H54 (cell line): ENCODE measurements at regions not wholly inside any gene's neighbourhood (a gene's known extent, or its start where the extent isn't known, plus 50 kb on each side); places are given as distances from the start of the nearest gene placed in this dataset.
"Not testable (repeated sequence)": the region's sequence is repeated elsewhere in the genome, so short reads cannot be mapped to it uniquely, and the experiment has no call there.

ENCODE experiments used
- DNase-seq: peaks from one replicate; pipeline ENCODE4 v3.0.0; 2011; ENCODE audit warnings: low spot score, mixed read lengths; ENCODE audit not compliant: insufficient read length
- FAIRE-seq: peaks from 3 replicates; lab custom pipeline; 2011; peaks lifted over from hg19 to GRCh38; lab: Jason Lieb, UNC
- POLR2A ChIP-seq: IDR thresholded peaks from 2 replicates; pipeline ENCODE4 v1.6.1; 2011; ENCODE audit warnings: low read depth, mild to moderate bottlenecking, low read length

GRCh38 chr12:97051341-97051740 is 144.3 kb downstream of the NEDD1 start:
- no peak for TF ChIP-seq POLR2A
- no peak for DNase-seq
- no peak for FAIRE-seq

GRCh38 chr12:97061171-97061570 is 154.1 kb downstream of the NEDD1 start:
- TF ChIP-seq POLR2A = no peak
- FAIRE-seq (no peak), DNase-seq (no peak)

GRCh38 chr12:97063292-97063935 is 156.4 kb downstream of the NEDD1 start:
- FAIRE-seq (no peak), DNase-seq (no peak)

DNA sequence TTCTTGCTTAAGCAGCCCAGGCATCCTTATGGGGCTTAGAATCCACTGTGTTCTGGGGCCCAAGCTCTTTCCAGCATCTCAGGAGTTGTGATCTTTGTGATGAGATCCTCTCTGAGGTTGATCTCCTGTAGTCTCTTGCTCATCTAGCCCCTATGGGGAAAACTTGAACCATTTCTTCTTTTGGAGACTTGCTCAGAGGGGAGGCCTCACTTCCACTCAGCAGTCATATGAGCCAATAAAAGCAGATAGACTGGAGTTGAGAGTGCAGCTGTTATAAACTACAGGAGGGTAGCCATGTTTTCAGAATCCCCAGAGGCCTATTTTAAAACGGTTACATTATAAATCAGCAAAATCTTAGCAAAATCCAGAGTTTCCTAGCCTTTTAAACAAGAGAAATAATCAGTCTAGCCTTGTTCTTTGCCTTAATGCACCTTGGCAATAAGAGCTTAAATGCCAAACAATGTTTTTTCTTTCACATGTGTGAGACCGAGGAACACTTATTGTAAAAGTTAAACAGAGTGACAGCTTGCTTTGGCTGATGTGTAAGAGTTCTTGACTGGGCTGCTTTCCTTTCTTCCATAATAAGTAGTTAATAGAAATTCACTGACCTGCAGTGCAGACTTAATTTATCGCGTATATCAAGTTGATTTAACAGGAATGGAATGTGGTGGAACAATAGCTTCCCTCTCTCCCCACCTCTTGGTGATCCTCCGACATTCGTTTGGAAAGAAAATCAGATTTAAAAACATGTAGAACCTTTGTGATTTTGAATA is 168.3 kb downstream of the NEDD1 start:
- TF ChIP-seq POLR2A = no peak
- DNase-seq = no peak
- no peak for FAIRE-seq

More at GRCh38 chr12:97063292-97063935, 156.4 kb downstream of the NEDD1 start:
- no peak for TF ChIP-seq POLR2A

DNA sequence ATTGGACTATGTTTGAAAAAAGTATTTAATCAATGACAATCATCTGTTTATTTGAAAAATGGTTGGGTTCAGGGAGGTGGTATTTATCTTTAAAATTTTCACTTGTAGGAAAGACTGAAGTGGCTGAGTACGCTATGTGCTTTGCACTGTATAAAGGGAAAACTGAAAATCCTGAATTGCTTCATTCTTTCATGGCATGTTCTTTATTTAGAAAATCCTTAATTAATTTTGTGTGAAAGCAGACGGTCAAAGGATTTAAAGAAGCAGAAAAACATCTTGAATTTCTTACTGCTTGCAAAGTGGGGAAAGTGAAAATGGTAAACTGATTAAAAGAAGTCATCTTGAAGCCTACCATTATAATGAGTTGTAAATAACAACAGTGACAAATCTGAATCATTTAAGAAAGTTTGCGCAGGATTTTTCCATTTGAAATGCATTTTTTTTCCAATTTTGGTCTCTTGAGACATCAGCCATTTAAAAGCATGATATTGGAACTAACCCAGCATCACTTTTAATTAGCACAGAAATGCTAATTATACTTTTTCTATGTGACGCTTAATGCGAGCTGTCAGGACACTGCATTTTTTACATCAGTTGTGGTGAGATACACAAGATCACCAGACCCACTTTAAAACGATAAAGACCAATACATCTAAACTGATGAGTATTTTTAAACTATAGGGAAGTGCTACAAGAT is 169.0 kb downstream of the NEDD1 start:
- DNase-seq (no peak), FAIRE-seq (no peak)
- TF ChIP-seq POLR2A = no peak

- FAIRE-seq, DNase-seq: not testable (repeated sequence)
Measured at GRCh38 chr12:97076912-97077311, 169.9 kb downstream of the NEDD1 start.

DNA sequence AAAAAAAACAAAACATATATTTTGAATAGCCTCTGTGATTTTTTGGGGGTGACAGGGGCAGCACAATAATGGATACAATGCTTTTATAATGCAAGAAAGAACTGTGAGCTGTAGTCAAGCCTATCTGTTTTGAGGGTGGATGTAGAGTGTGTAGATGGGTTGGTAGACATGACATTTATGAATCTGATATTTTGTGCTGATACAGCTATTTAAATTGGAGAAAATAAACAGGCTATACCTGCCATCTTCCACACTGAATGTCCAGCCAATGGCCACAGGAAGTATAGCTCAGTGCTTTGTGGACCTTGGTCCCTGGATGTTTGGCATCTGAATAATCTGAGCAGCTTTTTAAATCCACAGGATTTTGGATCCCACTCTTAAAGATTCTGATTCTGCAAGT is 175.0 kb downstream of the NEDD1 start:
- no peak for TF ChIP-seq POLR2A
- DNase-seq (no peak), FAIRE-seq (no peak)

GRCh38 chr12:97093187-97093683 is 186.2 kb downstream of the NEDD1 start:
- no peak for TF ChIP-seq POLR2A
- FAIRE-seq (no peak), DNase-seq (no peak)

- no peak for FAIRE-seq
- no peak for DNase-seq
- no peak for TF ChIP-seq POLR2A
Measured at GRCh38 chr12:97097734-97098133, 190.7 kb downstream of the NEDD1 start.

- no peak for FAIRE-seq
- DNase-seq = no peak
- no peak for TF ChIP-seq POLR2A
Measured at GRCh38 chr12:97109441-97109840, 202.4 kb downstream of the NEDD1 start.

DNA sequence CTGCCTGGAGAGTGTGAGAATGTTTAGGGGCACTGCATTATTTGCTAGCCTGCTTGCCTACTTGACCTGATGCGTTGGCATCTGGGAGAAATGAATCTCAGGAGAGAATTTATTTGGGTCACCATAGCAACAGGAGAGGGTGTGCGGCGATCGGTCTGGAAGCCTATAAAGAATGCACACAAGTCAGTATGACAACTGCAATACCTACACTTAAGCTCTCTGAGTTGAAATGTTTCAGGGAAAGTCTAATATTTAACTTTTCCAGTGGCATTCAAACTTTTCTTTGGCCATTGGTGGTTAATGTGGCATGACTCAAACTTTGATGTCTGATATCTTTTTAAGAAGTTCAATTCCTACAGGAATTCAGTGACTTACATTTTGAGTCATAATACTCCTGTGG is 205.1 kb downstream of the NEDD1 start:
- FAIRE-seq (no peak), DNase-seq (no peak)
- TF ChIP-seq POLR2A = no peak

- no peak for FAIRE-seq
- TF ChIP-seq POLR2A = no peak
- DNase-seq = no peak
Measured at GRCh38 chr12:97118796-97119375, 211.8 kb downstream of the NEDD1 start.

DNA sequence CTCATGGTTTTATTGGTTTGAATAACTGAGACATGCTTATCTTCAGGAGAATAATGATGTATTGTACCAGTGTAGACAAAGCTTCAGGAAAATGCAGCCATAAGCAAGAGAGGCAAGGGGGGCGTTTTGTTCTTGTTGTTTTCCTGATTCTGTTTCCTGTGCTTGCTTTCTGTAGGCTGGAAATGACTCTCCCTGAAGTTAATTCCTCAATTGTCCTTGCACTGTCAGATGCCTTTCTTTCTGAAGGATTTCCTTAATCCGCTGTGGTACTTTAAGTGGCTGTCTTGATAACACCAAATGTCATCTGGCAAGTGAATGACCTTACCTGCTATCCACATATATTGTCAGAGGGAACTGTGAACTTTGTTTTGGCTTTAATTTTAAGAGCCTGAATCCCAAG is 220.0 kb downstream of the NEDD1 start:
- TF ChIP-seq POLR2A = no peak
- DNase-seq = no peak
- no peak for FAIRE-seq
